H9 (cell line): ENCODE measurements at regions not wholly inside any gene's neighbourhood (a gene's known extent, or its start where the extent isn't known, plus 50 kb on each side); places are given as distances from the start of the nearest gene placed in this dataset.

ENCODE experiments used
- DNase-seq: peaks from one replicate; pipeline ENCODE4 v3.0.0-alpha.2; 2017
- H2AFZ ChIP-seq: one replicate; pipeline ENCODE4 v1.6.1; 2013; ENCODE audit warnings: mild to moderate bottlenecking, low read length, control low read depth, moderate library complexity
- H2AK5ac ChIP-seq: 2 replicates; pipeline ENCODE4 v1.6.1; 2013; ENCODE audit warnings: low read length, control low read depth, mixed read lengths; ENCODE audit not compliant: insufficient read length
- H2BK120ac ChIP-seq: one replicate; pipeline ENCODE4 v1.6.1; 2013; ENCODE audit warnings: low read depth, mild to moderate bottlenecking, low read length, control low read depth, inconsistent platforms; ENCODE audit not compliant: poor library complexity, severe bottlenecking
- H2BK12ac ChIP-seq: 2 replicates; pipeline ENCODE4 v1.6.1; 2013; ENCODE audit warnings: low read length, control low read depth, mixed read lengths, low read depth; ENCODE audit not compliant: insufficient read length
- H2BK15ac ChIP-seq: 2 replicates; pipeline ENCODE4 v1.6.1; 2013; ENCODE audit warnings: low read depth, low read length, control low read depth
- H2BK20ac ChIP-seq: one replicate; pipeline ENCODE4 v1.6.1; 2013; ENCODE audit warnings: low read depth, mild to moderate bottlenecking, low read length, control low read depth, inconsistent platforms; ENCODE audit not compliant: poor library complexity, severe bottlenecking
- H2BK5ac ChIP-seq: 2 replicates; pipeline ENCODE4 v1.6.1; 2013; ENCODE audit warnings: low read length, control low read depth, mixed read lengths; ENCODE audit not compliant: insufficient read length
- H3K14ac ChIP-seq: 2 replicates; pipeline ENCODE4 v1.6.1; 2013; ENCODE audit warnings: low read length, control low read depth; ENCODE audit not compliant: insufficient read depth
- H3K18ac ChIP-seq: 2 replicates; pipeline ENCODE4 v1.6.1; 2013; ENCODE audit warnings: low read depth, mild to moderate bottlenecking, mixed read lengths, low read length, control low read depth; ENCODE audit not compliant: insufficient read length
- H3K23ac ChIP-seq: 2 replicates; pipeline ENCODE4 v1.6.1; 2013; ENCODE audit warnings: low read length, control low read depth, mixed read lengths, low read depth; ENCODE audit not compliant: insufficient read length
- H3K23me2 ChIP-seq: 2 replicates; pipeline ENCODE4 v1.6.1; 2013; ENCODE audit warnings: low read depth, mild to moderate bottlenecking, mixed read lengths, low read length, control low read depth; ENCODE audit not compliant: insufficient read length, poor library complexity, severe bottlenecking
- H3K27ac ChIP-seq: 2 replicates; pipeline ENCODE4 v1.5.1; 2013; ENCODE audit warnings: low read length, control low read depth, mixed read lengths, low read depth; ENCODE audit not compliant: insufficient read length
- H3K27me3 ChIP-seq: 2 replicates; pipeline ENCODE4 v1.6.1; 2013; ENCODE audit warnings: low read length, control low read depth, inconsistent platforms; ENCODE audit not compliant: insufficient read depth
- H3K4ac ChIP-seq: 2 replicates; pipeline ENCODE4 v1.6.1; 2013; ENCODE audit warnings: low read depth, mild to moderate bottlenecking, control low read depth, inconsistent platforms, low read length, moderate library complexity
- H3K4me1 ChIP-seq: 2 replicates; pipeline ENCODE4 v1.6.1; 2013; ENCODE audit warnings: low read length, control low read depth, inconsistent platforms; ENCODE audit not compliant: insufficient read depth
- H3K4me2 ChIP-seq: 2 replicates; pipeline ENCODE4 v1.6.1; 2013; ENCODE audit warnings: low read length, control low read depth, mixed read lengths; ENCODE audit not compliant: insufficient read length, insufficient read depth
- H3K56ac ChIP-seq: 2 replicates; pipeline ENCODE4 v1.6.1; 2013; ENCODE audit warnings: low read depth, mild to moderate bottlenecking, mixed read lengths, low read length, control low read depth; ENCODE audit not compliant: insufficient read length
- H3K79me1 ChIP-seq: 2 replicates; pipeline ENCODE4 v1.6.1; 2013; ENCODE audit warnings: low read depth, mild to moderate bottlenecking, moderate library complexity, low read length, control low read depth, inconsistent platforms; ENCODE audit not compliant: insufficient read depth, poor library complexity, severe bottlenecking
- H3K79me2 ChIP-seq: 2 replicates; pipeline ENCODE4 v1.6.1; 2013; ENCODE audit warnings: low read length, control low read depth, inconsistent platforms; ENCODE audit not compliant: insufficient read depth
- H3K9ac ChIP-seq: 2 replicates; pipeline ENCODE4 v1.6.1; 2013; ENCODE audit warnings: low read length, control low read depth, mixed read lengths; ENCODE audit not compliant: insufficient read length; ENCODE audit errors: extremely low read depth
- H3K9me3 ChIP-seq: one replicate; pipeline ENCODE4 v1.6.1; 2013; ENCODE audit warnings: low read depth, low read length, inconsistent platforms; ENCODE audit not compliant: control insufficient read depth
- H3T11ph ChIP-seq: one replicate; pipeline ENCODE4 v1.6.1; 2013; ENCODE audit warnings: mild to moderate bottlenecking, low read length, control low read depth, inconsistent platforms
- H4K20me1 ChIP-seq: one replicate; pipeline ENCODE4 v1.6.1; 2013; ENCODE audit not compliant: control insufficient read depth, insufficient read length, insufficient read depth
- H4K5ac ChIP-seq: 2 replicates; pipeline ENCODE4 v1.6.1; 2013; ENCODE audit warnings: low read depth, mild to moderate bottlenecking, mixed read lengths, low read length, control low read depth; ENCODE audit not compliant: insufficient read length
- H4K8ac ChIP-seq: replicated peaks from 2 replicates; pipeline ENCODE4 v1.6.1; 2013; ENCODE audit warnings: low read length, control low read depth, mixed read lengths, low read depth; ENCODE audit not compliant: insufficient read length
- H4K91ac ChIP-seq: 2 replicates; pipeline ENCODE4 v1.6.1; 2013; ENCODE audit warnings: low read depth, mild to moderate bottlenecking, moderate library complexity, mixed read lengths, low read length, control low read depth; ENCODE audit not compliant: insufficient read length
- H3K27ac Mint-ChIP-seq, 3 experiments: 2 replicates in 2 of 3; 3 replicates in 1 of 3; pipeline ENCODE4 v1.8.0; 2020 to 2021; ENCODE audit warnings: mixed read lengths in 3 of 3, mild to moderate bottlenecking in 1 of 3, moderate library complexity in 1 of 3
- H3K27me3 Mint-ChIP-seq: 2 replicates; pipeline ENCODE4 v1.8.0; 2021; ENCODE audit warnings: low read depth, mild to moderate bottlenecking, moderate library complexity, mixed read lengths
- H3K36me3 Mint-ChIP-seq, 3 experiments: 2 replicates in 2 of 3; 3 replicates in 1 of 3; pipeline ENCODE4 v1.8.0; 2020 to 2021; ENCODE audit warnings: low read depth in 3 of 3, mixed read lengths in 3 of 3; ENCODE audit not compliant: insufficient read depth in 1 of 3
- H3K4me1 Mint-ChIP-seq, 2 experiments: 2 replicates each; pipeline ENCODE4 v1.8.0; 2020; ENCODE audit warnings: mixed read lengths in 2 of 2
- H3K4me3 Mint-ChIP-seq, 2 experiments: 2 replicates in 1 of 2; 3 replicates in 1 of 2; pipeline ENCODE4 v1.8.0; 2020 to 2021; ENCODE audit warnings: mild to moderate bottlenecking in 2 of 2, mixed read lengths in 2 of 2, moderate library complexity in 1 of 2
- H3K9me3 Mint-ChIP-seq, 2 experiments: 2 replicates in 1 of 2; 3 replicates in 1 of 2; pipeline ENCODE4 v1.8.0; 2020; ENCODE audit warnings: mild to moderate bottlenecking in 2 of 2, mixed read lengths in 2 of 2, moderate library complexity in 1 of 2
- CTCF ChIP-seq: fragments of 200-600 bp; sonication (generic); conservative IDR thresholded peaks from 3 replicates; pipeline ENCODE4 v1.8.0; 2021; ENCODE audit warnings: antibody characterized with exemption, mild to moderate bottlenecking
- WGBS: extraction: QIAGEN DNeasy Blood & Tissue Kit; methylation state at CpG from one replicate; pipeline ENCODE4 v1.1.7; 2013; ENCODE audit warnings: missing lambda C conversion rate, low lambda C conversion rate, mixed read lengths; ENCODE audit not compliant: insufficient read length; ENCODE audit errors: extremely low coverage; 5-methylcytosine and 5-hydroxymethylcytosine counted together

- no peak overlapping the region for H3T11ph ChIP-seq
- no peak overlapping the region for H2BK20ac ChIP-seq
- Mint-ChIP-seq H3K27me3 (peaks cover 91% of the 10 kb centered on the region), H3K4me3 (no peak overlapping the region), H3K9me3 (peaks cover 0 to 9% of the 10 kb centered on the region in 2 experiments; a peak in 2 of 5 replicates), H3K36me3 (no peaks in the 10 kb centered on the region), H3K4me1 (no peaks in the 10 kb centered on the region), H3K27ac (no peak overlapping the region)
- no peak overlapping the region for H3K9ac ChIP-seq
- no peaks in the 10 kb centered on the region for H3K79me1 ChIP-seq
- H3K23me2 ChIP-seq = no peaks in the 10 kb centered on the region
- no peak overlapping the region for H3K23ac ChIP-seq
- no peak for TF ChIP-seq CTCF
- no peaks in the 10 kb centered on the region for H4K20me1 ChIP-seq
- no peak overlapping the region for H2AFZ ChIP-seq
- no peak overlapping the region for H4K91ac ChIP-seq
- no peak overlapping the region for H2BK12ac ChIP-seq
- DNase-seq = no peak
- no peak overlapping the region for H3K27ac ChIP-seq
- H2BK5ac ChIP-seq = no peak overlapping the region
- H3K9me3 ChIP-seq = peaks cover 7% of the 10 kb centered on the region
- no peaks in the 10 kb centered on the region for H3K79me2 ChIP-seq
- WGBS = no CpG with 5 or more reads among the region's 3 CpGs
- H3K4me2 ChIP-seq = no peak overlapping the region
- H2BK15ac ChIP-seq = no peak overlapping the region
- H3K56ac ChIP-seq = no peak overlapping the region
- no peak overlapping the region for H2AK5ac ChIP-seq
- no peak overlapping the region for H4K5ac ChIP-seq
- no peak overlapping the region for H3K14ac ChIP-seq
- no peak overlapping the region for H4K8ac ChIP-seq
- no peaks in the 10 kb centered on the region; the same call in 1 of the 2 replicates for H3K27me3 ChIP-seq
- no peak overlapping the region for H3K18ac ChIP-seq
- no peak overlapping the region for H2BK120ac ChIP-seq
- H3K4me1 ChIP-seq = no peaks in the 10 kb centered on the region
- H3K4ac ChIP-seq = no peak overlapping the region
Observed at GRCh38 chr22:22988785-22989184, 81.5 kb upstream of the GNAZ start.
